GDM1 (cell line): ENCODE measurements at regions not wholly inside any gene's neighbourhood (a gene's known extent, or its start where the extent isn't known, plus 50 kb on each side); places are given as distances from the start of the nearest gene placed in this dataset.
A peak's percentile ranks its signal among the peaks of the same experiment; 100 is the strongest.
"Not testable (repeated sequence)": the region's sequence is repeated elsewhere in the genome, so short reads cannot be mapped to it uniquely, and the experiment has no call there.

ENCODE experiments used
- DNase-seq: peaks from one replicate; lab custom pipeline; 2025; lab: John Stamatoyannopoulos, UW

DNA sequence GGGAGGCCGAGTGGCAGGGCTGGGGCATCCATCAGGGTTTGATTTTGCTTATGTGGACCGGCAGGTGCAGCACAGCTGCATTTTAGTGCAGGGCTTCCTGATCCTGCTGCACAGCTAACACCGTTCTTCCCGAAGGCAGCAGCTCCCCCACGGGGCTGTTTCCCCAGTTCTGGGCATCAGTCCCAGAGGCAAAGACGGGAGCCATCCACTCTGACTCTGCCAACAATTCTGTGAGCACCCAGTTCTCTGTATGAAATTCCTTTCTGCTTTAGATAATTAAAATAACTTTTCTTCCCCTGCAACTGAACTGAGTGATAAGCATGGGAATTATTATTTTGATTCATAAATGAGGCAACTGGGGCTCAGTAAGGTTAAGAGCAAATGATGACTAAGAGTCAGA, 262.9 kb upstream of the ATP10A start:
- no peak for DNase-seq

DNA sequence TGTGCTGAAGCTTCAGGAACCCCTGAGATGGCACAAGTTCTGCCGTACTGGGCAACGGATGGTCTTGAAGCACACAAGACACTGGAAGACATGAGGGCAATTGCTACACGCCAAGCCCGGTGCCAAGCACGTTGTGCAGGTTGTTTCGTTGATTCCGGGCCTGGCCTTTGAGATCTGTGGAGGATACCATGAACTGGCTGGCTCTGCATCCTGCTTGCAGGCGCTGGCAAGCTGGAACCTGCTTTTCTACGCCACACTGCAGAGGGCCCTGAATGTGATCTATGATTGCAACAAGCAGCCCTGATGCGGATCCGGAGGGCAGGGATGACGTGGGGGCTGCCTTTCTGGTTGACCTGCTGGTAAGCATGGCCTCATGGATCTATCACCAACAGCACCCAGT, 262.5 kb upstream of the ATP10A start:
- DNase-seq, result no peak

DNA sequence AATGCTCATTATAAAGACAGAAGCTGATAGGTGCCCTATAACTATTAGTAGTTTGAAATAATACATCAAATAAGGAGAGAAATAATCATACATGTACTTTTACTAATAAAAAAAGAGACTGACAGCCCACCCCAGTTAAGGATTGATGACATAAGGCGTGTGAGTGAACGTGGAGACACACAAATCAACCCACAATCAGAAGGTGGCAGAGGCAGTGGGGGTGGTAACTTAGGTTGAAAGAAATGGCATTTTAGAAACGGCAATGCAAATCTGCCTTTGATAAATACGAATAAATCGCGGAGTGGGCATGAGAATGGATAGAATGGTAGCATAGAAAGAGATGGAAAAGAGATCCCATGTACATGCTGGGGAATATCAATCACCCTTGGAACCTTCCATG, 256.2 kb upstream of the ATP10A start:
- DNase-seq, result no peak

DNA sequence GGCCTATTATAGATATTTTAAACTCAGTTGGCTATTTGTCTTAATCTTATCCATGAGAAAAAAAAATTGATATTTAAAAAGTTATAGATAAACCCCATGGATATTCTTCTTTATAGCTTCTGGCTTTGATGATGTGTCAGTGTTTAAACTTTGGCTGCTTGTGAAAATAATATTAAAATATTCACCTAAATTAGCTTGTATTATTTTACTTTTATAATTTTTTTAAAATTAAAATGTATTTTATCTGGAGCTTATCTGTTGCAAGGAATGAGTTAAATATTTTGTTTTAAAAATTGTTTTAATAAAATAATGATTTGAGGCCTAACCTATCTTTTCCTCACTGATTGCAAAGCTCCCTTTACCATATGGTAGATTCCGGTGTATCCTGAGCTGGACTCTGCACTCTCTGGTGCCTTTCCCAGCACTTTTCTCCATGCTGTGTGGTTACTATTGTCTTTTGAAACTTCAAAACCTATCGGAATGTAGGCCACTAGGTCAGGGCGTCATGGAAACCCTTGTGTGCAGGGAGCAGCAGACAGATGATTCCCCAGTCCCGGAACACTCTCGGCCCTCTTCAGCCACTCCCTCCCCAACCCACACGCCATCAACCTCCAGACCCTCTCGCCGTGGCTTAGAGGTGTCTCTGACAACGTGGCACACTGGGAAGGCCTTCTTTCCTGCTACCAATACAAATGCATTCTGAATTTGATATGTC, 252.3 kb upstream of the ATP10A start:
- DNase-seq, result no peak

DNA sequence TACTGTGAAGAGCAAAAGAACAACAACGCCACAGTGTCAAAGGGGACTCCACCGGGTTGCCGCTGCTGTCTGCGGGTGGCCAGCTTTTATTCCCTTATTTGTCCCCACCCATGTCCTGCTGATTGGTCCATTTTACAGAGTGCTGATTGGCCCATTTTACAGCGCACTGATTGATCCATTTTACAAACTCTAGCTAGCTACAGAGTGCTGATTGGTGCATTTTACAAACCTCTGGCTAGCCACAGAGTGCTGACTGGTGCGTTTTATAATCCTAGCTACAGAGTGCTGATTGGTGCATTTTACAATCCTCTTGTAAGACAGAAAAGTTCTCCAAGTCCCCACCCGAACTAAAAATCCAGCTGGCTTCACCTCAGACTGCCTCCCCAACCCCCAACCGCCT, 251.0 kb upstream of the ATP10A start:
- not testable (repeated sequence) for DNase-seq

DNA sequence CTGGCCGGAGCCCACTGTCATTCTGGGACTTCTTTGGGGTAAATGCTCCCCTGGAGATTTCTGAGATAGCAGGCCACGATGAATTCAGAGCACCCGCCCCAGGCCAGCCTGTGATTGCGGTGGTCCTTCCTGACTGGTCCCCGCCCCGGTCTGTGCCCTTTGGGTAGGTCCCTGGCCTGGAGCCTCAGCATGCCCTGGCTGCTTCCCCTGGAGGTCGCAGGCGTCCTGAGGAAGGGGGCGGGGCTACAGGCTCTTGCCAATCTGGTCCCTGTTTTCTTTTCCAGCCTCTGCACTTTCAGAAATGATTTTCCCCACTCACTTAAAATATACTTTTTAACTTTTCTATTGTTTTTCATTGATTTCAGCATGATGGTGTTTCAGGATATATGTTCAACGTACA, 250.2 kb upstream of the ATP10A start:
- DNase-seq, result no peak

DNA sequence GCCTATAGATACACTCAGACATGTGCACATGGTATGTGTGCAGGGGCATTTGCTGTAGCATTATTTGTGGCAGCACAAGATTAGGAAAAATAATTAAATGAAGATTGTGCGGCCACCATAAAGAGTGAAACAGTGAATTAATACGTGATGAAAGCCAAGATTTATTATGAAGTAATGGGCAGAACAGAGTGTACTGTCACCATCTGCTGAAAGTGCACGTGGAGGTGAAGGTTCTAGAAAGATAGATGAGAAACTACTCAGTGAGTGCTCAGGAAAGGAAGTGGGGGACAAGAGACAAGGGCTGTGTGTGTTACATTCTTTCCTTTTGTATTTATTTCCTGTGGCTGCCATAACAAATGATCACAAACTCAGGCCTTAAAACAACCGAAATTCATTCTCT, 246.1 kb upstream of the ATP10A start:
- DNase-seq, result no peak

DNA sequence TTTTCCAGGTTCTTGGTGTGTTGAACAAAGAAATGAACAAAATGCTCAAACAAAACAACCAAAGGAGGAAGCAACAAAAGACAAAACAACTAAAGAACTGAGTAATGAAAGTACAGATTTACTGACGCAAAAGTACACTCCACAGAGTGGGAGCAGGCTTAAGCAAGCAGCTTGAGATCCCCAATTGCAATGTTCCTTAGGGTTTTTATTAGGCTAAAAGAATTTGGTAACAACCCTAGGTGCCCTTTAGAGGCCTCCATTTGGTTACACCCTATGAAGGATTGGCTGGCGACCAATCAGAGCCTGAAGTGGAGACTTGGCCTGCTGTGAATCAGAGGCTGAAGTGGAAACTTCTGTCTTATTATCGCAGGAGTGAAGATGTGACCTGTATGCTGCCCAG, 243.4 kb upstream of the ATP10A start:
- no peak for DNase-seq

DNA sequence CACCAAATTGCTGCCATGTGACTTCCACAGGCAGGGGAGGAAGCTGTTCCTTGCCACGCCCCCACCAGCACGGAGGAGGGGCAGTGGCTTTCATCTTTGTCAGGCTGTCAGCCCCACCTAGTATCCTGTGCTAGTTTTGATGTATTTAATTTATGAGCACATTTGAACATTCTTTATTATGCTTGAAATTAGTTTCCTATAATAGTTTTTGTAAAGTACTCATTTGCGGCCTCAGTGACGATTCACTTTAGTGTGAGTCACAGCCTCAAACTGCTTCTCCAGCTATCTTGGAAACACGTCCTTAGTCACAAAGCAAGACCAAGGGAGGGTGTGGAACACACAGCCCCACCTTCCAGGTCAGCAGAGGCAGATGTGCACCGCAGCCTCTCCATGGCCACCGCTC, 239.9 kb upstream of the ATP10A start:
- DNase-seq, result no peak

DNA sequence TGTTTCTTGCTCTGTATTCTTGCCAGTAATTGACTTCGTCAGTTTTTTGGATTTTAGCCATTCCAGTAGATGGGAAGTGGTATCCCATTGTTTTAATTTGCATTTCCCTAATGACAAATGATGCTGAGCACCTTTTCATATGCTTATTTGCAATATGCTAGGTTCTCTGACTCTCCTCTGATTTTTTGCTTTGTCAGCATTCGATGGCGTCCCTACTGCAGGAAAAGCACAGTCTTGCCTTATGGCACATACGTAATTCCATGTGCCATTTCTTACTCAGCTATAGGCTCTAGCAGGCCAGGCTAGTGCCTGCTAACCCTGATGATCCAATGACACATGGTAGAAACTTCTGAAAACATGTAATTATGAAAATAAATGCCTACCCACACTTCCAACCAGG, 239.2 kb upstream of the ATP10A start:
- no peak for DNase-seq

DNA sequence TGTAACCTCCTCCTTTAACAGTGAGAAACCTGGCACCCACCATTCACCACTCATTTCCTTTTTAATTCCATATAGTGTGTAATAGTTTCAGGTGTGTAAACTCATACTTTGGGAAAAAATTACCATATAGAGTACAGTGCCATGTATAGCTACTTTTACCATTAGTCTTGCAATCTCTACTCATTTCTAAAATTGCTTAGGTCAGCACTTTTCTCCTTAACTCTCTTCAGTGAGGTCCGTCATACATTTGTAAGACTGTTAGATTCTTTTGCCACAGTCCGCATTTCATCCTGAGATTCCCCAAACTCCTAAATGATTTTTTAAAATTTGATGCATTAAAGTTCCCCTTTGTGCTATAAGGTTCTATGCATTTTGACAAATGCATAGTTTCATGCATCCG, 238.3 kb upstream of the ATP10A start:
- no peak for DNase-seq

DNA sequence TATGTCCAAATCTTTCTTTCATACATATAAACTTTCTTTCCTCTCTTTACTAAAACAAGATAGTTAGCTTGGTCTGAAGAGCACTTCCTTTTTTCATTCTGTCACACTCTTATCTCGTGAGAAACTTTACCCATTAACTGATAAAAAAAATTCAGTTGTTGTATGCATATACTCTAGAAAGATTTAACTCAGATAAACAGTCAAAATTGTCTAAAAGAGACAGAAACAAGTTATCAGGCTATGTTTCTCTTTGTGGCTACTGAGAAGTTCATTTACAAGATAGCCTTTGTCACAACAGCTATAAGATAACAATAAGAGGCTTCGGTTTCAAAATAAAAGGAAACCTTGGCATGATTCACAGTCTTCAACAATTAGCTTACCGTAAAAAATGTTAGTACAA, 235.7 kb upstream of the ATP10A start:
- no peak for DNase-seq

DNA sequence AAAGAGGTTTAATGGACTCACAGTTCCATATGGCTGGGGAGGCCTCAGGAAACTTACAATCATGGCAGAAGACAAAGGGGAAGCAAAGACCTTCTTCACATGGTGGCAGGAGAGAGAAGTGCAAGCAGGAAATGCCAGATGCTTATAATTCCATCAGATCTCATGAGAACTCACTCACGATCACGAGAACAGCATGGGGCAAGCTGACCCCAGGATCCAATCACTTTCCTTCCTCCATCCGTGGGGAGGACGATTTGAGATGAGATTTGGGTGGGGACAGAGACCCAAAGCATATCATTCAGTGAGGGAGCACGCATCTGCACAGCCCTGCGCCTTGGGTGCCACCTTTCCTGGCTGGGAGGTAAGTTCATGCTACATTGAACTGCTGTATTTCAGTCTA, 234.1 kb upstream of the ATP10A start:
- no peak for DNase-seq

DNA sequence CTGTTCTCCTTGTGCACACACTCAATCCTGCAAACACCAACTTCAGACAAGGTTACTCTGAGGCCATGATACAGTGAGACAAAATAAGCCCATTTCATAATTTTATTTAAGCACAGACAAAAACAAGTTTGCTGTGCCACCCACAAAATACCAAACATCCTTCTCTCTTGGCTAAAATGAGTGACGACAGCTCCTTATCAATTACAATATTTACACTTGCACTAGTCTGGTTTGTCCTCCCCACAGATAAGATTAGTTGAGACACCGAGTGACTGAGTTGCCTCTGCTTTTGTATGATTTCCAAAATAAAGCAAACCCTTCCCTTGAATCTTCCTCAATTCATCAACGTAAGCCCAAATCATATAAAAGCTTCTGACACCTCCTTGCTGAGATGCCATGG, 233.5 kb upstream of the ATP10A start:
- no peak for DNase-seq

DNA sequence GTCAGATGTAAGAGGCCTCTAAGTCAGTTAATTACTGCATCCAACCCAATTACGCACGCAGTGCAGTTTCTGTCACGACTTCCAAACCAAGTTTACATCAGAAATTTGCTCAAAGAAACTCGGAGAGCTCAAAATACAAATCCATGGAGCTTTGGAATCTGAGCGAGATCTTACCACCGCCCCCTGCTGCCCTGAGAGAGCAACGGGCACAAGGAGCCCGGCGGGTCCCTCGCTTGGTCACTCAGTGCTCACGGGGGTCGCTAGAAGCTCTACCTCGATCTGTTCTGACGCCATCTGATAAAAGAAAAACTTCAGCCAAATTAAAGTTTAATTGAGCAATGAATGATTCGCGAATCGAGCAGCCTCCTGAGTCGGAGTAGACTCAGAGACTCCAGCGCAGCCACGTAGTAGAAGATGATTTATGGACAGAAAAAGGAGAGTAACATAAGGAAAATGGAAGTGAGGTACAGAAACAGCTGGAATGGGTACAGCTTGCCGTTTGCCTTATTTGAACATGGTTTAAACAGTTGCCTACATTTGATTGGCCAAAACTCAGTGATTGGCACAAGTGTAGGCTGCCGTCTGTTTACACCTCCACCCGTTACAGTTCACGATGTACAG, 232.7 kb upstream of the ATP10A start:
- DNase-seq, result no peak

DNA sequence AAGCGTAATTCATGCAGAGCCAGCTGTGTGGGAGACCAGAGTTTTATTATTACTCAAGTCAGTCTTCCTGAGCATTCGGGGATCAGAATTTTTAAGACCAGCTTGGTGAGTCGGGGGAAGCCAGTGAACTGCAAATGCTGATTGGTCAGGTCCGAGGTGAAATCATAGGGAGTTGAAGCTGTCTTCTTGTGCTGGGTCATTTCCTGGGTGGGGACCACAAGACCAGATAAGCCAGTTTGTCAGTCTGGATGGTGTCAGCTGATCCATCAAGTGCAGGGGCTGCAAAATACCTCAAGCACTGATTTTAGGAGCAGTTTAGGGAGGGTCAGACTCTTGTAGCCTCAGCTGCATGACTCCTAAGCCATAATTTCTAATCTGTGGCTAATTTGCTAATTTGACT, 228.1 kb upstream of the ATP10A start:
- no peak for DNase-seq

DNA sequence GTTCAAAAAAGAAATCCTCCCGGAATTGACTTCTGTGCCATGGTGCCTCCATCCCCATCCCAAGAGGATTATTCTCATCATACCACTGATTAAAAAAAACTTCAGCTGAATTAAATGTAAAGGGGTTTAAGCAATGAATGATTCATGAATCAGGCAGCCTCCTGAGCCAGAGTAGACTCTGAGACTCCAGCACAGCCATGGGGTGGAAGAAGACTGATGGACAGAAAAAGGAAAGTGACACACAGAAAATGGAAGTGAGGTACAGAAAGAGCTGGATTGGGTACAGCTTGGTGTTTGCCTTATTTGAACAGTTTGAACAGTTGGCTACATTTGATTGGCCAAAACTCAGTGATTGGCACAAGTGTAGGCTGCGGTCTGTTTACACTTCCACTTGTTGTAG, 224.8 kb upstream of the ATP10A start:
- no peak for DNase-seq

DNA sequence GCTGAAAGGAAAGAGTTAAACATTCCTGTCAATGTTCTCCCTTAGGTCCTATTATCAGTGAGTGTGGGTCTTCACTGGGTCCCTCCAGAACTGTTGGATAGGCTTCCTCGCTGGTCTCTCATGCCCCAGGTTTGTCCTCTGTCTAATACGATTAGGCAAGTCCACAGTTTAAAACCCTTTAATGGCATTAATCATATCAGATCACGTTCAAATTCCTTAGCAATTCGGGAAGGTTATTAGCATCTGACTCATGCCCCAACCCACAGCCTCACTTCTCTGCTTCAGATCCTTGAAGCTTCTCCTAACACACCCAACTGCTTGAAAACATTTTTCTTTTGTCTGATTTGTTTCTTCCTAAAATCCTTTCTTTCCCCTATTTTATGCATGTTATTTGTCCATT, 224.3 kb upstream of the ATP10A start:
- no peak for DNase-seq

DNA sequence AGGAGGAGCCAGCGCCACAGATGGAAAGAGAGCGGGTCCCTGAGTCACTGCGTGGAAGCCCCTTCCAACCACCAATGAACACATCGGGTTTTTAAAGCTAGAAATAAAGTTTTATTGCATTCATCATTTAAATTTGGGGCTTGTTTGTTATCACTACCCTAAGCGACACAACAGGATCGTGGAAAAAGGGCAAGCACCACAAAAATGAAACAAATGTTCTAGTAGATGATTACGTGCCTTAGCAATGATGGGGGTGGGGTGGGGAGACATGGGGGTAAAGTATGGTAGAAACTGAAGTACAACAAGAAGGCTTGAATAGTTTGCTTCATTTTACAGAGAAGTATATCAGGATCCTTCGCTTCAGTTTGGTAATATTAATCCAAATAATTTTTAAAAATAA, 221.6 kb upstream of the ATP10A start:
- DNase-seq, result no peak

DNA sequence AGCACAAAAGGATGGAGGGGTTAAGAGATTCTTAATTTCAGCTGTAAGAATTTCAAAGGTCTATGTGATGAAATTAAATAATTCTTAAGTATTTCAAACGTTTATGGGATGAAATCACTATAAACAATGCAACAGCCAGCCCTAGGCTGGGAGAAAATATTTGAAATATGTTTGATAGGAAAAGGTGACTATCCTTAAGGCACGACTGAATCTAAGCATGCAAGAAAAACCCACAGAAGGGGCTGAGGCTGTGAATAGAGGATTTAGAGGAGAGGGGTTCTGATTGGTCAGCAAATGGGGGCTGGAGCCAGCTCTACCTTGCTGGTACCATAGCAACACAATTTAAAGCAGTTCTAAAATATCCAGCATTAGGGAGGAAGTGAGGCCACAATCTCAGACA, 220.8 kb upstream of the ATP10A start:
- no peak for DNase-seq

DNA sequence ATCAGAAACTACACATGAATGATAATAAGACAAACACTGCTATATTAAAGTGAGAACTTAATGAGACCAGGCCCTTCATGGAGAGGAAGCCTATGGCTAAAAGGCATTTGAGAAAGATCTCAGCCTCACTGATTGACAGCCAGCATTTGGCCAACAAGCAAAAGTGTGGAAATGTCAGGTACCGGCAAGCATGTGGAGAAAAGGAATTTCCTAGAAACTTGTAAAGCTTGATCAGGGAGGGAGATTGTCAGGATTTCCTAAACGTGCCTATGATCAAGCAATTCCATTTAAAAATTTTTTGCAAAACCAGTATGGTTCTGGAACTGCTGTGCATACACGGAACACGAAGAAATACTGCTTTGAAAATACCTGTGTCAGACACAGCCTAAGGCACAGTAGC, 220.3 kb upstream of the ATP10A start:
- no peak for DNase-seq

DNA sequence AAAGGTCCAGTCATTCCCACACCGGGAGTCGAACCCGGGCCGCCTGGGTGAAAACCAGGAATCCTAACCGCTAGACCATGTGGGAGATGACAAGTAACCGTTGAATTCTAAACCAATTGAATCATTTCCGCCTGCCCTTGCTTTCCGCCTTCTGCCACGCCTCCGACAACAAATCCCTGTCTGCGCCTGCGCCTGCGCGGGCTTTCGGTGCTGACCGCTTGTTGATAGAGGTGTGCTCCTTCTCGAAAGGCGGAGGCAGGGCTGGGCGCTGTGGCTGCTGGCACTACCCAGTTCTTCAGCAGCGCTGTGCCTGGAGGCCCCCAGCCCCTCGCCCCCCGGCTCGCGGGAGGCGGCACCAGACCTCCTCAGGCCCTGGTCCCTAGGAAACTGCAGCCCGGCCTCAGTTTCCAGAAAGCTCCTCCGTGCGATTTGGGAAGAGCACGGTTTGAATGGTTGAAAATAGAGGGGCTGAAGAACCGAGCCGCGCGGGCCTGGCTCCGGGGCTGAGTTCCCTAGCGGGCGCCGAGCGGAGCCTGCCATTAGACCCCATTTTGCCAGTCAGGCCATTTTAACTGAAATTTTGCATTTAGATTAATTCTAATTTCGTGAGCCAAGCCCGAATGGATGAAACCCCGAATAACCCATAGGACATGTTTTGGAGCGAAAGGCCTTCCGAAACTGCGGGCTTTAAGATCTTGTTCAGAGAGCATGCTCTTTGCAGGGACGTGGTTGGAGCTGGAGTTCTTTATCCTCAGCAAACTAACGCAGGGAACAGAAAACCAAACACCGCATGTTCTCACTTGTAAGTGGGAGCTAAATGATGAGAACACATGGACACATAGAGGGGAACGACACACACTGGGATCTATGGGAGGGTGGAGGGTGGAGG, 219.3 kb upstream of the ATP10A start:
- DNase-seq, result peak; percentile 95

DNA sequence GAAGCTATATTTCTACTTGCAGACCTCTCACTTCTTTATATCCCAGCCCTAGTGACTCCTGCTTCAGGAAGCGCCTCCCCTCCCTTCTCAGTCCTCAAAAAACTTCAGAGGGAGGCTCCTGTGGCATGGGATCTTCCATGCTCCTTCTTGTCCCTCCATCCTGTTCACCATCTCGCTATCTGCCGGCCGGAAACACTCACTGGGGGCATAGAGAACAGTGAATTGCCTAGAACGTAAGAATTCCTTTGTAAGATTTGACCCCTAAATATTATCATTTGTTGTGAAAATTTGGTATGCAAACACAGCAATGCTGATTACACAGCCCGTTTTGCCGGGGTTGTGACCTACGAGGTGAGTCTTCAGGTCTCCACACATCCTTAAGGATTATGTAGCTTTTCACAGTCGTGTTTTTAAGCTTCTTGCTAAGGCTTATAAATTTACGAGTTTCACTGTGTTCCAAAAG, 218.7 kb upstream of the ATP10A start:
- no peak for DNase-seq
